Neural cell (in vitro differentiated cells): ENCODE measurements at regions not wholly inside any gene's neighbourhood (a gene's known extent, or its start where the extent isn't known, plus 50 kb on each side); places are given as distances from the start of the nearest gene placed in this dataset.

Experiments
- H2AFZ ChIP-seq: fragments of 200-600, 300-800 bp; sonication (generic), shearing (Covaris generic); 2 replicates; pipeline ENCODE4 v1.6.0; 2014; ENCODE audit warnings: low read depth, mild to moderate bottlenecking, antibody characterized with exemption, low read length, moderate library complexity
- H3F3A ChIP-seq: fragments of 200-600 bp; shearing (Covaris generic); 2 replicates; pipeline ENCODE4 v1.6.1; 2016; ENCODE audit warnings: mild to moderate bottlenecking, moderate library complexity, mixed read lengths, antibody characterized with exemption, low read length; ENCODE audit not compliant: insufficient read depth, poor library complexity, severe bottlenecking
- H3K27ac ChIP-seq: fragments of 200-600, 300-800 bp; sonication (generic), shearing (Covaris generic); 2 replicates; pipeline ENCODE4 v1.5.1; 2014; ENCODE audit warnings: mild to moderate bottlenecking, low read length, moderate library complexity
- H3K27me3 ChIP-seq: fragments of 300-800, 200-600 bp; sonication (generic), shearing (Covaris generic); 2 replicates; pipeline ENCODE4 v1.6.0; 2014; ENCODE audit warnings: mild to moderate bottlenecking, low read depth, low read length, moderate library complexity; ENCODE audit not compliant: insufficient read depth
- H3K36me3 ChIP-seq: fragments of 300-800, 200-600 bp; sonication (generic), shearing (Covaris generic); 2 replicates; pipeline ENCODE4 v1.5.1; 2014; ENCODE audit warnings: mild to moderate bottlenecking, antibody characterized with exemption, low read length, moderate library complexity; ENCODE audit not compliant: insufficient read depth
- H3K4me2 ChIP-seq: fragments of 300-800, 200-600 bp; sonication (generic), shearing (Covaris generic); 2 replicates; pipeline ENCODE4 v1.6.0; 2014; ENCODE audit warnings: mild to moderate bottlenecking, low read length
- H3K4me3 ChIP-seq: fragments of 300-800, 200-600 bp; sonication (generic), shearing (Covaris generic); 2 replicates; pipeline ENCODE4 v1.5.1; 2014; ENCODE audit warnings: mild to moderate bottlenecking, low read length, moderate library complexity
- H3K79me2 ChIP-seq: fragments of 200-600 bp; shearing (Covaris generic); replicated peaks from 2 replicates; pipeline ENCODE4 v1.6.0; 2014; ENCODE audit warnings: mild to moderate bottlenecking, low read length, moderate library complexity; ENCODE audit not compliant: insufficient read depth
- H3K9ac ChIP-seq: fragments of 300-800, 200-600 bp; sonication (generic), shearing (Covaris generic); 2 replicates; pipeline ENCODE4 v1.6.1; 2016; ENCODE audit warnings: mild to moderate bottlenecking, low read length, mixed read lengths
- H3K9me2 ChIP-seq: fragments of 200-600 bp; shearing (Covaris generic); 2 replicates; pipeline ENCODE4 v1.6.1; 2016; ENCODE audit warnings: mild to moderate bottlenecking, low read length, mixed read lengths; ENCODE audit not compliant: insufficient read depth
- H3K9me3 ChIP-seq: fragments of 200-600, 300-800 bp; sonication (generic), shearing (Covaris generic); 2 replicates; pipeline ENCODE4 v1.6.1; 2016; ENCODE audit warnings: mild to moderate bottlenecking, mixed run types, low read length, moderate library complexity, mixed read lengths
- H4K20me1 ChIP-seq: fragments of 200-600 bp; shearing (Covaris generic); 2 replicates; pipeline ENCODE4 v1.6.1; 2016; ENCODE audit warnings: mild to moderate bottlenecking, mixed run types; ENCODE audit not compliant: insufficient read depth
- CTCF ChIP-seq: fragments of 450-650 bp; IDR thresholded peaks from 2 replicates; pipeline ENCODE4 v1.5.1; 2014; ENCODE audit warnings: antibody characterized with exemption, mild to moderate bottlenecking, moderate library complexity; ENCODE audit not compliant: poor library complexity, severe bottlenecking
- EP300 ChIP-seq: fragments of 450-650 bp; conservative IDR thresholded peaks from 2 replicates; pipeline ENCODE4 v1.6.1; 2014; ENCODE audit warnings: antibody characterized with exemption, mild to moderate bottlenecking, moderate library complexity; ENCODE audit not compliant: poor library complexity, severe bottlenecking
- EZH2 ChIP-seq: fragments of 200-600, 300-800 bp; shearing (Covaris generic), sonication (generic); IDR thresholded peaks from 2 replicates; pipeline ENCODE4 v1.6.1; 2014; ENCODE audit warnings: antibody characterized with exemption, low read length, borderline replicate concordance, mild to moderate bottlenecking; ENCODE audit not compliant: insufficient read depth, poor library complexity, severe bottlenecking
- MXI1 ChIP-seq: fragments of 450-650 bp; conservative IDR thresholded peaks from 2 replicates; pipeline ENCODE4 v1.6.1; 2014; ENCODE audit warnings: antibody characterized with exemption, mild to moderate bottlenecking; ENCODE audit not compliant: poor library complexity, severe bottlenecking
- POLR2AphosphoS5 ChIP-seq: IDR thresholded peaks from 2 replicates; pipeline ENCODE4 v1.6.1; 2012
- RAD21 ChIP-seq: fragments of 450-650 bp; conservative IDR thresholded peaks from 2 replicates; pipeline ENCODE4 v1.6.1; 2014; ENCODE audit warnings: antibody characterized with exemption, mild to moderate bottlenecking, moderate library complexity
- REST ChIP-seq: IDR thresholded peaks from 2 replicates; pipeline ENCODE4 v1.6.1; 2012; ENCODE audit warnings: borderline replicate concordance
- SMC3 ChIP-seq: fragments of 450-650 bp; conservative IDR thresholded peaks from 2 replicates; pipeline ENCODE4 v1.6.1; 2014; ENCODE audit warnings: antibody characterized with exemption, mild to moderate bottlenecking, moderate library complexity; ENCODE audit not compliant: poor library complexity
- TAF1 ChIP-seq: IDR thresholded peaks from 2 replicates; pipeline ENCODE4 v1.6.1; 2012; ENCODE audit warnings: low read depth

GRCh38 chr7:54390565-54390964 is 151.6 kb upstream of the VSTM2A start:
- no peak overlapping the region for H3K27ac ChIP-seq
- H3F3A ChIP-seq: no peaks in the 10 kb centered on the region
- H3K9me3 ChIP-seq: no peaks in the 10 kb centered on the region
- no peak overlapping the region for H3K4me2 ChIP-seq
- no peaks in the 10 kb centered on the region for H3K9me2 ChIP-seq
- H2AFZ ChIP-seq: no peak overlapping the region
- TF ChIP-seq CTCF: no peak
- no peak for TF ChIP-seq EZH2
- no peak for TF ChIP-seq RAD21
- TF ChIP-seq REST: no peak
- no peak for TF ChIP-seq MXI1
- no peak for TF ChIP-seq POLR2AphosphoS5
- no peak for TF ChIP-seq TAF1
- TF ChIP-seq EP300: no peak
- TF ChIP-seq SMC3: no peak
- H4K20me1 ChIP-seq: no peaks in the 10 kb centered on the region
- no peak overlapping the region for H3K4me3 ChIP-seq
- no peaks in the 10 kb centered on the region for H3K27me3 ChIP-seq
- no peaks in the 10 kb centered on the region for H3K79me2 ChIP-seq
- H3K36me3 ChIP-seq: no peaks in the 10 kb centered on the region
- H3K9ac ChIP-seq: no peak overlapping the region

- H3K27ac ChIP-seq: no peak overlapping the region
- H3K9me2 ChIP-seq: no peaks in the 10 kb centered on the region
- H4K20me1 ChIP-seq: no peaks in the 10 kb centered on the region
- H3K36me3 ChIP-seq: no peaks in the 10 kb centered on the region
- no peak overlapping the region for H3K4me3 ChIP-seq
- peaks cover 5% of the 10 kb centered on the region for H3F3A ChIP-seq
- H3K4me2 ChIP-seq: no peak overlapping the region
- H3K9me3 ChIP-seq: no peaks in the 10 kb centered on the region
- H3K9ac ChIP-seq: no peak overlapping the region
- no peak for TF ChIP-seq EP300
- no peak for TF ChIP-seq EZH2
- TF ChIP-seq MXI1: no peak
- TF ChIP-seq REST: no peak
- TF ChIP-seq POLR2AphosphoS5: no peak
- no peak for TF ChIP-seq CTCF
- no peak for TF ChIP-seq RAD21
- TF ChIP-seq TAF1: no peak
- no peak for TF ChIP-seq SMC3
- no peaks in the 10 kb centered on the region for H3K79me2 ChIP-seq
- H3K27me3 ChIP-seq: no peaks in the 10 kb centered on the region
- H2AFZ ChIP-seq: no peak overlapping the region
These were observed 149.2 kb upstream of the VSTM2A start for GRCh38 chr7:54392935-54393334.
